NCI-H526 (cell line): ENCODE measurements at regions not wholly inside any gene's neighbourhood (a gene's known extent, or its start where the extent isn't known, plus 50 kb on each side); places are given as distances from the start of the nearest gene placed in this dataset.
A peak's percentile ranks its signal among the peaks of the same experiment; 100 is the strongest.

Experiments used
- DNase-seq, 2 experiments: peaks; one replicate each; lab custom pipeline; 2025; lab: John Stamatoyannopoulos, UW

GRCh38 chr1:29488794-29489311 is 252.5 kb downstream of the PTPRU start:
- DNase-seq: no peak

DNA sequence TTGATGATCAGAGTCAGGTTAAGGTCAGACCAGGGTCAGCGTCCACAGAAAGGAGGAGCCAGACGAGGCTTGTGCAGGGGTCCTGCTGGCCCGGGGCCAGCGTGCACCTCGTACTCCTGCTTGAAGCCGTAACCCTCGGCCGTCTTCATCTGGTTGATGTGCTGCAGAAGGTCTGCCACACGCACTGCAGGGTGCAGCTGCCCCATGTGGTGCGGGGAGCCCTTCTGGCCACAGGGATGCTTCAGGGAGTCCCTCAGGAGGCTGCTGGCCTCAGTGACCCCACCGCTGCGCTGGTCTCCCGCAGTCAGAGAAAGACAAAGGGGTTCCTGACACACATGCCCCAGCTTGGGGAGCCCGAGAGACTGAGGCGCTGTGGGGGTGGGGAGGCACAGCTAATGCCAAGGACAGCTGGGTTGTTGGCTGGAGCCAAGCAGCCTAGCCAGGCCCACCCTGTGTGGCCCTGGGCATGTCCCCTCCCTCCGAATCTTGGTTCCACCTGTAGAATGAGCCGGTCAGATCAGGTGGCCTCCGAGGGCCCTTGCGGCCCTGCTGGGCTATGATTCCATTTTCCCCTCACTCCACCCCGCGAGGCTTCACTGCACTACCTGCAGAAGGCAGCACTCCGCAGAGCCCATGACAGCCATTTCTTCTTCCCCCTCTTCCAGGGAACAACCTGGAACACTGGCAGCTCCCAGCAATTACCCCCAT is 251.9 kb downstream of the PTPRU start:
- DNase-seq: no peak

- DNase-seq: no peak
Measured at GRCh38 chr1:29487291-29487690, 251.0 kb downstream of the PTPRU start.

GRCh38 chr1:29485096-29485925 is 249.0 kb downstream of the PTPRU start:
- DNase-seq: no peak

DNA sequence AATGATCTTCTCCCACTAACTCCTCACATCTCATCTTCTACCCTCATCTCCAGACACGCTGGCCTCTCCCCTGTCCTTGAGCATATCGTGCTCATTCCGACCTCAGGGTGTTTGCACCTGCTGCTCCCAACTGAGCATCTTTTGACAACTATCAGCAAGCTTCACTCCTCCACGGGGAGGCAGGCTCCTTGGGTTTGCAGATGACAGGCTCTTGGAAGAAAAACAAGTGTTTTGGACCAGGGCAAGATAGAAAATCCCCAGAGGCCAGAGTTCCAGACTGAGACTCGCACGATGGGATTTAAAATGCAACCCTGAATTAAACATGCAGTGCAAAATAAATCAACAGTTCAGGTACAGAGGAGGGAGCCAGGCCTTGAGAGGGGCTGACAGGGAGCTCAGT is 246.7 kb downstream of the PTPRU start:
- no peak for DNase-seq

DNA sequence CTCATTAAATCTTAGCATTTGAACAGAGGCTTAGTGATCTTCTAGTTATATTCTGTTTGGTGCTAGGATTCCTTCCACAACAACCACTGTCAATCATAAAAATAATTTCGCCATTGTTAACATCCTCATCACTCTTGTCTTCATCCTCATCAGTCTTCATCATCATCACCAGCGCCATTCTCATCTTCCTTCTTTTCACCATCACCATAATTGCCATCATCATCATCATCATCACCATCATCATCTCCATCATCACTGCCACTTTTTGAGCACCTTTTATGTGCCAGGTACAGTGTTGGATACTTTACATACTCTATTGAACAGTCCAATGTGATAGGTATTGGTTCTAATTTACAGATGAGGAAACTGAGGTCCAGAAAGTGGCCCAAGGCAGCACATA is 245.7 kb downstream of the PTPRU start:
- no peak for DNase-seq

GRCh38 chr1:29481031-29481430 is 244.7 kb downstream of the PTPRU start:
- DNase-seq: no peak

- DNase-seq: no peak
Measured at GRCh38 chr1:29478879-29479278, 242.6 kb downstream of the PTPRU start.

DNA sequence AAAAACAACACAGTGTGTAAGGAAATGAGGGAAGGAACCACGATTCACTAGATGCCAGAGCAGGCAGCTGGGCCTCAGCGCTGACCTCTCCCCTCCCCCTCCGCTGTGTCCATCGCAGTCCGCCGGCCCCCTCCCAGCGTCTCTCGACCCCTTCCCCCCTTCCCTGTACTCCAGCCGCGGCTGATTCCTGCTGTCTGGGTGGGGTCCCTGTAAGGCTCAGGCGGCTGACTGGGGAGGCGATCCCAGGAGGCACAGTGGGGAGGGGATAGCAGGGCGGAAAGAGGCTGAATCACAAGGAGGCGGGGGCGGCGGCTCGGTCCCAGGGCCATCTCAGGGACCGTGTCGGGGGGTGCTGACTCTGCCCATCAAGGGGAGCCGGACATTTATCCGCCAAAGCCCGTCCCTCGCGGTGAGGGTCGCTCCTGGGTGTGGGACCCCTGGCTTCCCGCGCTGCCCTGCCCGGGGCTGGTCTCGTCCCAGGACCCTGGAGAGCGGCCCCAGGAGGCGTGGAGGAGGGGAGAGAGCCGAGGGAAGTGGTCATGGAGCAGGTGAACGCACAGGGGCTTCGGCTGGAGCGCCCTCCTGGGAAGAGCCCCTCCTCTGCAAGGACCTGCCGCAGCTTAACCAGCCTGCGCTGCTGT is 241.9 kb downstream of the PTPRU start:
- no peak for DNase-seq

DNA sequence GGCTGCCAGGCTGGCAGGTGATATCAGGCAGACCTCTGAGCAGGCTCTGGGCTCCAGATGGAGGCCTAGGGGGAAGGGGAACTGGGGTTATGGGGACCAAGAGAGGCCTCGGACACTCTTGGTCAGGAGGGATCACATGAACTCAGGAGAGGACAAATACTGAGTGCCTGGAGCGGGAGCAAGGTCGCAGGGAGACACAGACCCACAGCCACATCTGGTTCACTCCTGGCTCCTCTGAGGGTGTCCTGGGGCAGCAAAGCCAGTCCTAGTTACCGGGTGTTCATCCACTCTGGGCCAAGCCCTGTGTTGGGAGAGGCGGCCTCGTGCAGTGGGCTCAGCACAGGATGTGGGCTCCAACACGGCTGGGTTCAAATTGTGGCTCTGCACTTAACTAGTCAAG is 239.0 kb downstream of the PTPRU start:
- no peak for DNase-seq

DNA sequence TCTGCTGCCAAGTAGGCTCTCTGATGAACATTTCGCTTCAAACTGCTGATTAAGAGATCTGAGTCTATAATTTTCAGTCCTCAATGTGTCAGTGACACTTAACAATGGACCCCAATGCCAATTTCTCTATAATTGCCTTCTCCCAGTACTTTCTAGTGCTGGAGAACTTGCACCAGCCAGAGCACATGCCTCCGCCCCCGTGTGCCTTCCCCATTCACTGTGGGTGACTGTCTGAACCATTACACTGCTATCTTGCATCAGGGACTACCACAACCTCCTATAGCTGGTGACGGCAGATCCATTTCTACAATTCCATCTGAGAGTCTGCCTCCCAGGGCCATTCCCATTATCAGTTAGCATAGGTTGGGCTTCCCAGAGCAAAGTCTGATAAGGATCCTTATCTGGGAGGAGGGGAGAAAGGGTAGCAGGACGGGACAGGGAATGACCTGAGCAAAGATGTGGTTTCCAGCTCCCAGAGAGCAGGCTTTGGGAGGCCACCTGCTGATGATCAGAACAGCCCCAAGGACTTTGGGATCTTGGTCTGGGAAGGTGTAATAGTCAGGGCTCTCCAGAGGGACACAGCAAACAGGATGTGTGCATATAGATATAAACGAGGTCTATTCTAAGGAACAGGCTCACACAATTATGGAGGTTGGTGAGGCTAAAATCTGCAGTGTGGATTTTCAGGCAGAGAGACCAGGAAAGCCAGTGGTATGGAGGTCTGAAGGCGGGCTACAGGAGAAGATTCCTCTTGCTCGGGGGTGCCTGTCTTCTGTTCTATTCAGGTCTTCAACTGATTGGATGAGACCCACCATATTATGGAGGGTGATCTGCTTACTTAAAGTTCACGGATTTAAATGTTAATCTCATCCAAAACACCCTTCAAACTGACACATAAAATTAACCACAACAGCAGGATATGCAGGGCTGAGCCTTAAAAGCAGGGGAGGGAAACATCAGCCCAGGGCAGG is 238.2 kb downstream of the PTPRU start:
- DNase-seq: no peak

GRCh38 chr1:29473161-29473855 is 237.0 kb downstream of the PTPRU start:
- DNase-seq: no peak

- peak in 1 of 2 experiments; percentile 13 for DNase-seq
Measured at GRCh38 chr1:29471487-29472313, 235.4 kb downstream of the PTPRU start.

GRCh38 chr1:29470788-29471119 is 234.4 kb downstream of the PTPRU start:
- no peak for DNase-seq

DNA sequence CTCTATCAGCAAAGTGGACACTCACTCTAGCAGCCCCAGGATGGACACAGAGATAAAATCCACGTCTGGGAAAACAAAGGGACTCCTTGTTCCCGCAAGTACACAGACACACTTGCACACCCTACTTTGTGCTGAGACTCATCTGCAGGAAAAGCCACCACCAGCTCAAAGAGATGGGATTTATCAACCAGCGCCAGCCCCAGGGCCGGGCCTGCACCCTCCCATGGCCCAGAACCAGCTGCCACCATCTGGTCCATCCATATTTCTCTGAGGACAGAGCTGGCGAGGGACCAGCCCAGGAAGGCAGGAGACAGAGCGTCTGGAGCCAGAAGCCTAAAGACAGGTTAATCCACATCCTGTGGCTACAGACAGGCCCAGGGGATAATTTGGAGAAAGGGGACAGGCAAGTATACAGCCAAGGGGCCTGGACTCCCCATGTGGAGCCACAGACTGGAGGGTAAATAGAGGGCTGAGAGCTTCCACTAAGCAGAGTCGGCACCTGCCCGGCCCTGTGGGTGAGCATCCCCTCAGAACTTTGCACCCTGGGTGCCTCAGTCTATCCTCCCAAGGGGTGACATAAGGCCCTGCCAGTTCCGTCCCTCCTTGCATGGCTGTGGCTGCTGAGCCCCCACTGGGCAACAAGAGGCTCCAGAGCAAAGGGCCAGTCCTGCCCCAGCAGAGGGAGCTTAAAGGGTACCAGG is 233.9 kb downstream of the PTPRU start:
- DNase-seq: no peak

DNA sequence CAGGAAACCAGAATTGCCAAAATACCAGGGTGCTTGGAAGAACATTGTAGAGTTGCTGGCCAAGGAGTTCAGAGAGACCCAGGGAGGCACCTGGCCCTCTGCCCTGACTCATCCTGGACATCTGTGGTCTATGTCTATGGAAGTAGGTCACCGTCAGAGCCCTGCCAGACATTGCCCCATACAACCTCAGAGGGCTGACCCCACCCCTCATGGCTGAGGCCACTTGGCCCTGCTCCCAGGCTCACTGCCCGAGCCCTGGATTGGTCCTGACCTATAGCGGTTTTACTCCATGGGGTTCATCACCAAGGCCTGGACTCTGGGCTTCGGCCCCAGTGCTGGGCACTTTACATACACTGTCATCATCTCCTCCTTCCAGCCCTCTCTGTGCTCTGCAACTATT is 233.1 kb downstream of the PTPRU start:
- no peak for DNase-seq

- no peak for DNase-seq
Measured at GRCh38 chr1:29467989-29468900, 231.9 kb downstream of the PTPRU start.

GRCh38 chr1:29466258-29466657 is 229.9 kb downstream of the PTPRU start:
- no peak for DNase-seq
